Endothelial cell of umbilical vein (primary cell): ENCODE measurements at regions not wholly inside any gene's neighbourhood (a gene's known extent, or its start where the extent isn't known, plus 50 kb on each side); places are given as distances from the start of the nearest gene placed in this dataset.

ENCODE experiments used
- BruUV-seq: library from RNA; stranded (reverse); fragments of 400-500 nt; replicated peaks from 2 replicates; lab custom pipeline; 2021; lab: Mats Ljungman, UMichigan
- CTCF ChIA-PET: fragments of 300-600, 350-600 bp; sonication (Branson Sonifier 250); formaldehyde crosslinking; loops from one replicate; lab custom pipeline; 2021; ENCODE audit warnings: antibody characterized with exemption, inconsistent platforms; lab: Charles Lee
- POLR2A ChIA-PET: fragments of 300-600, 350-600 bp; sonication (Branson Sonifier 250); formaldehyde crosslinking; loops from one replicate; lab custom pipeline; 2021; ENCODE audit warnings: antibody characterized with exemption, inconsistent platforms; lab: Charles Lee
- DNase-seq: peaks from one replicate; pipeline ENCODE4 v3.0.0-alpha.2; 2011; ENCODE audit warnings: low read depth, low spot score
- FAIRE-seq: peaks from 2 replicates; lab custom pipeline; 2011; peaks lifted over from hg19 to GRCh38; lab: Jason Lieb, UNC
- H2AFZ ChIP-seq: 2 replicates; pipeline ENCODE4 v1.6.0; 2012; ENCODE audit warnings: low read depth, low read length, control low read depth, inconsistent platforms
- H3K27ac ChIP-seq: 2 replicates; pipeline ENCODE4 v1.5.1; 2011; ENCODE audit warnings: low read depth, mild to moderate bottlenecking, control low read depth, low read length, moderate library complexity; ENCODE audit not compliant: insufficient read depth
- H3K27me3 ChIP-seq, 2 experiments: 2 replicates each; pipeline versions ENCODE4 v1.6.0 to v1.6.1; 2011; ENCODE audit warnings: low read length in 2 of 2, mixed read lengths in 1 of 2; ENCODE audit not compliant: control insufficient read depth in 2 of 2, insufficient read depth in 2 of 2
- H3K36me3 ChIP-seq, 2 experiments: 2 replicates in 1 of 2; 3 replicates in 1 of 2; pipeline ENCODE4 v1.5.1; 2011; ENCODE audit warnings: low read length in 2 of 2, mild to moderate bottlenecking in 1 of 2, moderate library complexity in 1 of 2; ENCODE audit not compliant: control insufficient read depth in 2 of 2, insufficient read depth in 2 of 2; ENCODE audit errors: extremely low read depth in 1 of 2
- H3K4me1 ChIP-seq: 3 replicates; pipeline ENCODE4 v1.5.1; 2011; ENCODE audit warnings: mild to moderate bottlenecking, low read length; ENCODE audit not compliant: control insufficient read depth, insufficient read depth; ENCODE audit errors: extremely low read depth
- H3K4me2 ChIP-seq: 2 replicates; pipeline ENCODE4 v1.6.1; 2011; ENCODE audit warnings: low read length, control low read depth, mixed read lengths; ENCODE audit not compliant: insufficient read depth
- H3K4me3 ChIP-seq, 3 experiments: fragments of 200-600 bp in 1 of 3; sonication (generic), shearing (Covaris generic) in 1 of 3; replicated peaks in 1 of 3; 2 replicates each; pipeline ENCODE4 v1.5.1; 2011 to 2016; ENCODE audit warnings: control low read depth in 3 of 3, low read length in 3 of 3, mild to moderate bottlenecking in 2 of 3, inconsistent platforms in 1 of 3, low read depth in 1 of 3, moderate library complexity in 1 of 3; ENCODE audit not compliant: insufficient read depth in 1 of 3
- H3K79me2 ChIP-seq: 2 replicates; pipeline ENCODE4 v1.6.0; 2012; ENCODE audit warnings: low read length, inconsistent platforms; ENCODE audit not compliant: control insufficient read depth, insufficient read depth
- H3K9ac ChIP-seq: replicated peaks from 2 replicates; pipeline ENCODE3; 2011; ENCODE audit warnings: low read length, control low read depth; ENCODE audit not compliant: insufficient read depth; ENCODE audit errors: extremely low read depth
- H3K9me1 ChIP-seq: replicated peaks from 3 replicates; pipeline ENCODE4 v1.6.0; 2011; ENCODE audit warnings: mild to moderate bottlenecking, low read length; ENCODE audit not compliant: control insufficient read depth, insufficient read depth; ENCODE audit errors: extremely low read depth
- H3K9me3 ChIP-seq: replicated peaks from 2 replicates; pipeline ENCODE4 v1.5.1; 2012; ENCODE audit warnings: low read length, inconsistent platforms; ENCODE audit not compliant: control insufficient read depth, insufficient read depth
- H4K20me1 ChIP-seq: replicated peaks from 2 replicates; pipeline ENCODE3; 2011; ENCODE audit warnings: mild to moderate bottlenecking, low read length; ENCODE audit not compliant: control insufficient read depth, insufficient read depth; ENCODE audit errors: extremely low read depth
- EZH2 ChIP-seq: IDR thresholded peaks from 2 replicates; pipeline ENCODE4 v1.6.1; 2012; ENCODE audit warnings: borderline replicate concordance, low read depth, mild to moderate bottlenecking, moderate library complexity, low read length, inconsistent platforms; ENCODE audit not compliant: severe bottlenecking
- FOS ChIP-seq: IDR thresholded peaks from 2 replicates; pipeline ENCODE4 v1.6.1; 2011; ENCODE audit warnings: mild to moderate bottlenecking, low read length, moderate library complexity, borderline replicate concordance; ENCODE audit not compliant: insufficient read depth
- GATA2 ChIP-seq: IDR thresholded peaks from 2 replicates; pipeline ENCODE4 v1.7.0; 2011; ENCODE audit warnings: low read depth, mild to moderate bottlenecking, moderate library complexity, mixed read lengths, low read length; ENCODE audit not compliant: insufficient read length, insufficient read depth
- JUN ChIP-seq: IDR thresholded peaks from 2 replicates; pipeline ENCODE4 v1.6.1; 2011; ENCODE audit warnings: borderline replicate concordance, low read depth; ENCODE audit not compliant: insufficient read length, insufficient read depth
- MYC ChIP-seq: IDR thresholded peaks from one replicate; pipeline ENCODE4 v1.6.1; 2011; ENCODE audit warnings: mild to moderate bottlenecking, low read depth, low read length
- POLR2A ChIP-seq: IDR thresholded peaks from 2 replicates; pipeline ENCODE4 v1.6.1; 2012; ENCODE audit warnings: low read depth, mild to moderate bottlenecking, control low read depth, low read length
- POLR2AphosphoS5 ChIP-seq: IDR thresholded peaks from 2 replicates; pipeline ENCODE4 v1.6.1; 2012; ENCODE audit warnings: low read depth, mild to moderate bottlenecking, control low read depth, low read length, moderate library complexity; ENCODE audit not compliant: insufficient read depth
- dilution Hi-C: fragments of 300-500 bp; cut with MboI; formaldehyde crosslinking; loops from one replicate; pipeline ENCODE4 v1.15.0; 2019; ENCODE audit warnings: low sequenced_read_pairs; ENCODE audit not compliant: extremely low pct_ligation_motif_present
- intact Hi-C: fragments of 100-400 bp; cut with micrococcal nuclease; formaldehyde crosslinking; loops from one replicate; pipeline ENCODE4 v1.10.0; 2022
- TF ChIP-seq, protein P1 (sequence below), 2 donors: IDR thresholded peaks; 1 replicate in 1 of 2; 2 replicates in 1 of 2; pipeline ENCODE4 v1.5.1; 2011; ENCODE audit warnings: low read length in 2 of 2, mild to moderate bottlenecking in 2 of 2, moderate library complexity in 2 of 2, control low read depth in 1 of 2, inconsistent platforms in 1 of 2, low read depth in 1 of 2; ENCODE audit not compliant: insufficient read depth in 1 of 2; ENCODE audit errors: extremely low read depth in 1 of 2
- TF ChIP-seq, protein P2 (sequence below): IDR thresholded peaks from 2 replicates; pipeline ENCODE4 v1.6.1; 2011; ENCODE audit not compliant: insufficient read depth, insufficient read length

DNA sequence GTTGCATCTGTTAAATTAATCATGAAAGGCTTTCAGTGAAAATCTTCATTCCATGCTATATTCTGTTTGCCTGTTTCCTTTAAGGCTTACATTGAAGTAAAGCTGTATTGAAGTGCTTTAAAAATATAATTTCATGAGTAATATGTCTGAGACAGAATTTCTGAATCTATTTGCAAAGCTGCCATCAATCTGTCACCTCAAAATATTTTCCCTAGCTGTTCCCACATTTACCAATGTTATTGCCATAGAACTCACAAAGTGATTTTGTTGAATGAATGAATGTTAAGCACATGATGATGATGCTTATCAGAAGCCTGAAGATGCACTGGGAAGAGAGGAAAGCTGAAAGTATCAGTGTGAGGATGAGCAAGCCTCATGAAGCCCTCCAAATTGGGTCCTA lies 115.8 kb downstream of the NHLRC3 start:
- H3K4me2 ChIP-seq = no peak overlapping the region
- FAIRE-seq = no peak
- H3K9me3 ChIP-seq = no peaks in the 10 kb centered on the region
- H3K36me3 ChIP-seq = no peaks in the 10 kb centered on the region
- H3K27ac ChIP-seq = no peak overlapping the region
- intact Hi-C loops = no loop called here
- H3K9ac ChIP-seq = no peak overlapping the region
- no peak overlapping the region for H2AFZ ChIP-seq
- no peaks in the 10 kb centered on the region for H3K79me2 ChIP-seq
- no TSS peak for BruUV-seq
- H3K9me1 ChIP-seq = no peaks in the 10 kb centered on the region
- ChIA-PET POLR2A (no interaction called here), CTCF (interaction anchor here (1.2 to 1.6 kb wide), 3 partner anchors 9 to 458 kb away, joined by 3 to 9 read pairs (median 3); no protein-coding TSS in a partner anchor)
- no peak overlapping the region for H3K4me3 ChIP-seq
- DNase-seq = no peak
- H3K4me1 ChIP-seq = no peaks in the 10 kb centered on the region
- TF ChIP-seq GATA2 (no peak), MYC (no peak), FOS (no peak), POLR2AphosphoS5 (no peak), EZH2 (no peak), JUN (no peak), POLR2A (no peak)
- TF ChIP-seq, protein P1, sequence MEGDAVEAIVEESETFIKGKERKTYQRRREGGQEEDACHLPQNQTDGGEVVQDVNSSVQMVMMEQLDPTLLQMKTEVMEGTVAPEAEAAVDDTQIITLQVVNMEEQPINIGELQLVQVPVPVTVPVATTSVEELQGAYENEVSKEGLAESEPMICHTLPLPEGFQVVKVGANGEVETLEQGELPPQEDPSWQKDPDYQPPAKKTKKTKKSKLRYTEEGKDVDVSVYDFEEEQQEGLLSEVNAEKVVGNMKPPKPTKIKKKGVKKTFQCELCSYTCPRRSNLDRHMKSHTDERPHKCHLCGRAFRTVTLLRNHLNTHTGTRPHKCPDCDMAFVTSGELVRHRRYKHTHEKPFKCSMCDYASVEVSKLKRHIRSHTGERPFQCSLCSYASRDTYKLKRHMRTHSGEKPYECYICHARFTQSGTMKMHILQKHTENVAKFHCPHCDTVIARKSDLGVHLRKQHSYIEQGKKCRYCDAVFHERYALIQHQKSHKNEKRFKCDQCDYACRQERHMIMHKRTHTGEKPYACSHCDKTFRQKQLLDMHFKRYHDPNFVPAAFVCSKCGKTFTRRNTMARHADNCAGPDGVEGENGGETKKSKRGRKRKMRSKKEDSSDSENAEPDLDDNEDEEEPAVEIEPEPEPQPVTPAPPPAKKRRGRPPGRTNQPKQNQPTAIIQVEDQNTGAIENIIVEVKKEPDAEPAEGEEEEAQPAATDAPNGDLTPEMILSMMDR (IDR thresholded peaks at IDR 0.05; ENCODE audit: extremely low read depth in 1 of 2, insufficient read depth in 1 of 2, low read depth in 1 of 2, low read length in 2 of 2) = no peak
- TF ChIP-seq, protein P2, sequence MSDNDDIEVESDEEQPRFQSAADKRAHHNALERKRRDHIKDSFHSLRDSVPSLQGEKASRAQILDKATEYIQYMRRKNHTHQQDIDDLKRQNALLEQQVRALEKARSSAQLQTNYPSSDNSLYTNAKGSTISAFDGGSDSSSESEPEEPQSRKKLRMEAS = no peak
- no peaks in the 10 kb centered on the region for H4K20me1 ChIP-seq
- dilution Hi-C loops = no loop called here
- peaks cover 6 to 8% of the 10 kb centered on the region in 2 experiments for H3K27me3 ChIP-seq
